HEK293T (cell line): ENCODE measurements at regions not wholly inside any gene's neighbourhood (a gene's known extent, or its start where the extent isn't known, plus 50 kb on each side); places are given as distances from the start of the nearest gene placed in this dataset.

Experiments
- FOXA1 ChIP-seq: fragments of 450-650 bp; IDR thresholded peaks from 2 replicates; pipeline ENCODE4 v1.6.1; 2016; ENCODE audit warnings: mild to moderate bottlenecking
- HDGF ChIP-seq: fragments of 450-650 bp; IDR thresholded peaks from 2 replicates; pipeline ENCODE4 v1.6.1; 2017; ENCODE audit warnings: antibody characterized with exemption, borderline replicate concordance
- LEF1 ChIP-seq: fragments of 450-650 bp; IDR thresholded peaks from 2 replicates; pipeline ENCODE4 v1.6.1; 2017; ENCODE audit warnings: mild to moderate bottlenecking, borderline replicate concordance
- SP1 ChIP-seq: fragments of 450-650 bp; IDR thresholded peaks from 2 replicates; pipeline ENCODE4 v1.6.1; 2017
- SUZ12 ChIP-seq: fragments of 450-650 bp; IDR thresholded peaks from 2 replicates; pipeline ENCODE4 v1.6.1; 2016; ENCODE audit warnings: mild to moderate bottlenecking
- TARDBP ChIP-seq: fragments of 450-650 bp; IDR thresholded peaks from 2 replicates; pipeline ENCODE4 v1.6.1; 2016

DNA sequence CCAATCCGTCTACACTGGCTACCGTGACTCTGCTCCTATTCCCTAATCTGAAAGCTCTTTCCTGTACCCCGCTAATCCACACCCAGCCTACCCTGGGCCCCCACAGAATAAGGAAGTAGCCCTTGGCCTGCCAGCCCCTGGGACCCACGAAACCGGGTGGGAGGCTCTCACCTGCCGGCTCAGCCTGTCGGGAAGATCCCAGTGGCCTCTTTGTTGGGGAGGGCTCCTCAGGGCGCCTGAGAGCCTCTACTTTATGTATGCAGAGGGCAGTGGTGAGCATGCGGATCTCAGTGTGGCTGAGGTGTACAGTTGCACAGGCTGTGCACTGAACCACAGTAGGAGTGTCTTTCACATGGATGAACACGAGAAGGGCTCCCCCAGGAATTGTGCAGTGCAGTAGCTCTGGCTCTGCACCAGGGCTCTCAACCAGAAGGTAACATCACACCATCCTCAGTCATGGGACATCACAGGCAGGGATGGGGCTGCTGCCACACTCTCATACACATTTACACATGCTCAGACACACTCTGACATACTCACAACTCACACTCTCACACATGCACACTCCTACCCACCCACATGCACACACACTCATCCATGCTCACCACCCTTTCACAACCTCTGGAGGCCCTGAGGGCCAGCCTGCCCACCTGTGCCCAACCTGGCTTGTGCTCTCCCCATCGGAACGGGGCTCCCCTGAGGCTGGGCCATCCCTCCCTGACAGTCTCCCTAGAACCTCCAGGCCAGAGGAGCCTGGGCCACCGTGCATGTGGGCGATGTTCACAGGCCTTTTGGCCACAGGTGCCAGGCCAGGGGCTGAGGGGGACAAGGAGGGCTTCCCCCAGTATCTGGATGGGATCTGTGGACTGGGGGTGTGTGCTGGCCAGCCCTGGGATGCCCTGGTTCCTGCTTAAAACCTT, 135.0 kb downstream of the URI1 start:
- TF ChIP-seq LEF1 (no peak), TARDBP (no peak), SP1 (no peak), SUZ12 (no peak), HDGF (no peak), FOXA1 (no peak)
